HG03520 (cell line): ENCODE measurements at regions not wholly inside any gene's neighbourhood (a gene's known extent, or its start where the extent isn't known, plus 50 kb on each side); places are given as distances from the start of the nearest gene placed in this dataset.
"Not testable (repeated sequence)": the region's sequence is repeated elsewhere in the genome, so short reads cannot be mapped to it uniquely, and the experiment has no call there.

Experiments used
- ATAC-seq: cut with Tn5 transposase; IDR thresholded peaks from one replicate; pipeline ENCODE4 v1.9.1; 2021; ENCODE audit warnings: mild to moderate bottlenecking, moderate library complexity; ENCODE audit not compliant: unreplicated experiment

DNA sequence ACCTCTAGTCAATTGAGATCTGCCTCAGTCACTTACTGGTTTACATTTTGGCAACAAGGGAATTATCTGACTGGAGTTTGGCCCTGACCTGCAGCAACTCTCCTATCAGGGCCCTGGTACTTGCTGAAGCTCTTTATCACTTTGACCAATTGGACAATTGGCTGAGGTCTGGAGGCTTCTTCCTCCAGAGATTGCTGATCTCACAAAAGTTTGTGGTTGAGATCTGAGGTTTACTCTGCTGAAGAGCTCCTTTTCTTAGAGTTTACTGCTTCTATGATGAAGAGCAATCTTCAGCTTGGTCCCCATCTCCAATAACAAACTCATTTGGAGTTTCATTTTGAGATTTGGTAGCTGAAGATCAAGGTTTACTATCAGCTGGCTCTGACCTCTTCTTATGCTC, 276.9 kb upstream of the SGCG start:
- ATAC-seq: no peak

- ATAC-seq: peak; percentile 71
Observed at GRCh38 chr13:22915442-22916082, 265.2 kb upstream of the SGCG start.

DNA sequence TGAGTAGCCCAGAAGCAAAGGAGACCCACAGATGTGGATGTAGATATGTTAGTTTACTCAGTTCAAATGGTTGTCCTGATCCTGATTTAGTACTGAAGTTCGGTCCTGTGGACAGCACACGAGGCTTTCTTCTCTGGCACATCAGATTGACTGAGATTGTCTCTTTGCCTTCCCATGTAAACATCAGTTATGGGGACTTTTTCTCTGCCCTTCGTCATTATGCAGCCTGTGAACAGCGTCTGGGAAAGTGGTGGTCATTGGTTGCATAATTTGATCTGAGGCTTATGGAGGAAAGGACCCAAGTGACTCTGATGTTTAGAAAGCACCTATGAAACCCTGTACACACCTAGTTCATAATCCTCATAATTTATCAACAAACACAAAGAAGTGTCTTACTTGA, 264.5 kb upstream of the SGCG start:
- not testable (repeated sequence) for ATAC-seq

GRCh38 chr13:22925881-22926747, 254.7 kb upstream of the SGCG start:
- ATAC-seq: no peak

DNA sequence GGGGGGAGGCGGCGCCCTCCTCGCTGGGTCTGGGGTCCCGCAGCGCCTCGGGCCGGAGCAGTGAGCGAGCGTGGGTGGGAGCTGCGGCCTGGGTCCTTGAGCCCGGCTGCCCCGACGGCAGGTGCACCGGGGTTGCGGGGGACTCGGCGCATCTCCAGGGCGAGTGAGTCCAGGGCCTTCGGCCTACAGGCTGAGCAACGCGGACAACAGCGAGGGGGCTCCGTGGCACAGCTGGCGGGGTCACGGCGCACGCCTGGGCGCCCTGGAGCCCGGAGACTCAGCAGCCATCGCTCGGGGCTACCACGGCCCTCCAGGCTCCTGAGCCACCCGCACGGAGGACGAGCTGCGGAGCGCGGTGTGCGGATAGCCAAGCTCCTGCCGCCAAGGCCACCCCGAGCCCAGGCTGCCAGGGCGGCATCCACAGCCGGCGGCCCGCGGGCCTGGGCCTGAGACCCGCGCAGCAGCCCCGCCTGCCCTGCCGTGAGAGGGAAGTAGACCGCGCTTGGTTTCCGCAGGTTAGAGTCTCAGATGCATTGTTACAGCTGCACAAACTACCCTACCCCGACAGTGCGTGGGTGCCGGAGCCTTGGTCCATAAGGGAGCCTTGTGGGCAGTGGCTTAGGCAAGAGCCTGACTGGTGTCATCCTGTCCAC, 253.9 kb upstream of the SGCG start:
- ATAC-seq: no peak

DNA sequence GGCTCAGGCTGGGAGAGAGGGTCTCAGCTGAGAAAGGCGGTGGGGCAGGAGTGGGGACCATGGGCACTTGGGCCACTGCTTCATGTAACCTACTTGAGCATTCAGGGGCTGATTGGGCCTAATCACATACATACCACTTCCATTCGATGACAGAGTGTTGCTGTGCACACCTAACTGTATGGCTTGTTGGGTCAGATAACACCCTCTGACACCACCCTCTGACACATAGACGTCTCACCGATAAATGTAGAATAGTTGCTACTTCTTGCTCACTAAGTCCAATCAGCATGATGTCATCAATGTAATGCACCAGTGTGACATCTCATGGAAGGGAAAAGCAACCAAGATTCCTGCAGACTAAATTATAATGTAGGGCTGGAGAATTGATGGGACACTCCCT, 252.9 kb upstream of the SGCG start:
- not testable (repeated sequence) for ATAC-seq

DNA sequence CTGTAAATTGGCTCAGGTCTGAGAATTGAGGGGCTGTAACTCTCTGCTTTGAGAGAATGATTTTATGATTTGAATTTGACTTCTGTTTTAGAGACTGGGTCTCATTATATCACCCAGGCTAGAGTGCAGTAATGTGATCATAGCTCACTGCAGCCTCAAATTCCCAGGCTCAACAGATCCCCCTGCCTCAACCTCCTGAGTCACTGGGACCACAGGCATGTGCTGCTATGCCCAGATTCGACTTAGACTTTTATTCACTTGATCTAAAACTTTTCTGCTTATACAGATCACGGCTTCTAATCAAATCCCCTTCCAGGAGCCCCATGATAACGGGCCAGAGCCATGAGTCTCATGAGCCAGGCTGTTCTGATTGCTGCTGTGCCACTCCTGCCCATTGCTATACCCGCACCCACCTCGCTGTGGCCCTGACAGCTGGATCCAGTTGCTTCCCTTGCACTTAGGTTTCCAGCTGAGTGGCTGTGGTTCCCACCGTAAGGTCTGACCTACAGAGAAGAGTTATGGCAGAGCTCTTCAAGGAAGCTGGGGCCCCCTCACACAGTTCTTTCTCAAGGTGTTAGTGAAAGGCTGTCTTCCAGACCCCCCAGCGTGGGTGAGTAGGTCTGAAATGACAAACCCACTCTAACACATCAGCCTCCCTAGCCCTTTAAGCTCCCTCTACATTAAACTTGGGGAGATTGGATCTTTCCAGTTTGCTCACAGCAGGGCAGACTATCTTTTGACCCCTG, 251.2 kb upstream of the SGCG start:
- ATAC-seq: no peak

- ATAC-seq: no peak
Observed at GRCh38 chr13:22931576-22931975, 249.2 kb upstream of the SGCG start.

- ATAC-seq: not testable (repeated sequence)
Observed at GRCh38 chr13:22932632-22933412, 248.0 kb upstream of the SGCG start.

DNA sequence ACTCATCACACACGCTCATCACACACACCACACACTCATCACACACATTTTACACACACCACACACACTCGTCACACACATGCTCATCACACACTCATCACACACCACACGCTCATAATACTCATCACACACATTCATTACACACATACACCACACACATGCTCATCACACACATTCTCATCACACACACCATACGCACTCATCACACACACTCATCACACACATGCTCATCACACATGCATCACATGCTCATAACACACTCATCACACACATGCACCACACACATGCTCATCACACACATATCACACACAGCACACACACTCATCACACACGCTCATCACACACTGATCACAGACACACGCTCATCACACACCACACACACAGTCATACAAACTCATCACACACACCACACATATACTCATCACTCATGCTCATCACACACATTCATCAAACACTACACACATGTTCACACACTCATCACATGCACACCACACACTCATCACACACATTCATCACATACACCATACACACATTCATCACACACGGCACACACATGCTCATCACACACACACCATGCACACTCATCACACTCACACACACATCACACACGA, 247.1 kb upstream of the SGCG start:
- ATAC-seq: no peak

GRCh38 chr13:22934744-22935523, 245.8 kb upstream of the SGCG start:
- ATAC-seq: no peak

DNA sequence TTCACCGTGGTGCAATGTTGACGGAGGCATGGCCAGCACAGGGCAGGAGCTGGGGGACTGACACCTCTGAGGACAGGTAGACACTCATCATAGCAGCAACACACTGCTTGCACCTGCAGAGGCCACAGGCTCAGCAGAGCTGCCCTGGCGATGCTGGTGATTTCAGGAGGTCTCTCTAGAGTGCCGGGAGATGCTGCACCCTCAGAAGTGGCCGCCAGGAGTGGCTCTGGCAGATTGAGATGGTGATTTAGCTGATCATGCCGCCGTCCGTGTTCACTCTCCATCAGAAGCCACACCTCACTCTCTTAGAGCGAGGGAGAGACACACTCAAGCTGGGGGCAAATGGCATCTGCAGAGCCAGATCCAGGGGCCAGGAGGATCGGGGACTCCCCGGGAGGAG, 244.6 kb upstream of the SGCG start:
- no peak for ATAC-seq

- ATAC-seq: no peak
Observed at GRCh38 chr13:22937241-22937640, 243.5 kb upstream of the SGCG start.

GRCh38 chr13:22937953-22938352, 242.8 kb upstream of the SGCG start:
- no peak for ATAC-seq

DNA sequence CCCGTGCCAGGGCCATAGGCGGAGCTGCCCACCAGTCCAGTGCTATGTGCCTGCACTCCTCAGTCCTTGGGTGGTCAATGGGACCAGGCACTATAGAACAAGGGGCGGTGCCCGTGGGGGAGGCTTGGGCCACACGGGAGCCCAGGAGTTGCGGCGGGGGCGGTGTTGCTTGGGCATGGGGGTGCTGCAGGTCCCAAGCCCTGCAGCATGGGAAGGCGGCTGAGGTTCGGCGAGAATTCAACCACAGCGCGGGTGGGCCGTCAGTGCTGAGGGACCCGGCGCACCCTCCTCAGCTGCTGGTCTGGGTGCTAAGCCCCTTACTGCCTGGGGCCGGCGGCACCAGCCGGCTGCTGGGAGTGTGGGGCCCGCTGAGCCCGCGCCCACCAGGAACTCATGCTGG, 242.2 kb upstream of the SGCG start:
- ATAC-seq: no peak

- no peak for ATAC-seq
Observed at GRCh38 chr13:22939157-22939556, 241.6 kb upstream of the SGCG start.

- ATAC-seq: no peak
Observed at GRCh38 chr13:22940090-22940710, 240.6 kb upstream of the SGCG start.

- no peak for ATAC-seq
Observed at GRCh38 chr13:22940736-22941135, 240.0 kb upstream of the SGCG start.

DNA sequence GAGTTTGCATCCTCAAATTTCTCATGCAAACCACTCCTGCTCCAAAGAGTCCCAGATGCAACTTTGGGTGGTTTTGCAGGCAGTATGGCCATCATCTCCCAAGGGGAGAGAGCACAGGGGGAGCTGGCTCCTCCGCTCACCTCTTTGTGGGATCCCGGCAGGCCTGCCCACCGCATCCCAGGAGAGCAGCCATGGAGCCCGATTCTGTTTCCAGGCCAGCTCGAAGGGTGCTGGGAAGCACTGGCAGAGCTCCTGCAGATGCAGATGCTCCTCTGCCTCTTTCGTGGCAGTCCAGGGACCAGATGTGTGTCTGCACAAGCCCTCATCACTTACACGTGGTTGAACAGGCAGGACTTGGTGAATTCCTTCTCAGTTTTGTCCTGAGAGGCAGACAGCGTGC, 239.3 kb upstream of the SGCG start:
- not testable (repeated sequence) for ATAC-seq
